ENCODE measurements at regions not wholly inside any gene's neighbourhood (a gene's known extent, or its start where the extent isn't known, plus 50 kb on each side); places are given as distances from the start of the nearest gene placed in this dataset.

GRCh38 chr12:105503619-105504018 lies 173.1 kb downstream of the C12orf75 start:
- H3K27me3 Mint-ChIP-seq (ENCODE audit: insufficient read depth, unreplicated experiment): no peaks in the 10 kb centered on the region
- intact Hi-C loops (cut with micrococcal nuclease): no loop called here
- no TSS peak for BruUV-seq (replicated peaks)

GRCh38 chr12:105504286-105504685 lies 173.8 kb downstream of the C12orf75 start:
- ChIA-PET CTCF (interaction anchor here (0.8 kb wide), 1 partner anchor 12 kb away, joined by 3 read pairs; no protein-coding TSS in a partner anchor), POLR2A (no interaction called here)
- Mint-ChIP-seq H3K36me3 (ENCODE audit: insufficient read depth, unreplicated experiment) (no peaks in the 10 kb centered on the region), H3K27ac (ENCODE audit: low read depth, unreplicated experiment) (no peak overlapping the region), H3K4me3 (ENCODE audit: unreplicated experiment) (no peak overlapping the region), H3K27me3 (ENCODE audit: insufficient read depth, unreplicated experiment) (no peaks in the 10 kb centered on the region), H3K4me1 (ENCODE audit: insufficient read depth, unreplicated experiment) (peaks cover 7% of the 10 kb centered on the region), H3K9me3 (ENCODE audit: unreplicated experiment) (no peaks in the 10 kb centered on the region)
- intact Hi-C loops (cut with micrococcal nuclease): no loop called here
- no peak for DNase-seq (ENCODE audit: unreplicated experiment)
- BruUV-seq (replicated peaks): no TSS peak
- no peak for TF ChIP-seq CTCF (IDR thresholded peaks at IDR 0.05; ENCODE audit: unreplicated experiment)

More at GRCh38 chr12:105503619-105504018, 173.1 kb downstream of the C12orf75 start:
- Mint-ChIP-seq H3K9me3 (ENCODE audit: unreplicated experiment) (no peaks in the 10 kb centered on the region), H3K36me3 (ENCODE audit: insufficient read depth, unreplicated experiment) (no peaks in the 10 kb centered on the region), H3K27ac (ENCODE audit: low read depth, unreplicated experiment) (no peak overlapping the region), H3K4me1 (ENCODE audit: insufficient read depth, unreplicated experiment) (peaks cover 7% of the 10 kb centered on the region), H3K4me3 (ENCODE audit: unreplicated experiment) (no peak overlapping the region)
- no peak for TF ChIP-seq CTCF (IDR thresholded peaks at IDR 0.05; ENCODE audit: unreplicated experiment)
- DNase-seq (ENCODE audit: unreplicated experiment): no peak
- CTCF ChIA-PET: interaction anchor here (0.8 kb wide), 1 partner anchor 11 kb away, joined by 3 read pairs; no protein-coding TSS in a partner anchor
- POLR2A ChIA-PET: no interaction called here

GRCh38 chr12:105506678-105507310 lies 176.3 kb downstream of the C12orf75 start:
- intact Hi-C loops (cut with micrococcal nuclease): no loop called here
- DNase-seq (ENCODE audit: unreplicated experiment): no peak
- Mint-ChIP-seq H3K27me3 (ENCODE audit: insufficient read depth, unreplicated experiment) (no peaks in the 10 kb centered on the region), H3K4me1 (ENCODE audit: insufficient read depth, unreplicated experiment) (peaks cover 7% of the 10 kb centered on the region), H3K27ac (ENCODE audit: low read depth, unreplicated experiment) (no peak overlapping the region), H3K36me3 (ENCODE audit: insufficient read depth, unreplicated experiment) (no peaks in the 10 kb centered on the region), H3K9me3 (ENCODE audit: unreplicated experiment) (no peaks in the 10 kb centered on the region), H3K4me3 (ENCODE audit: unreplicated experiment) (no peak overlapping the region)
- BruUV-seq (replicated peaks): no TSS peak
- CTCF ChIA-PET: no interaction called here
- TF ChIP-seq CTCF (IDR thresholded peaks at IDR 0.05; ENCODE audit: unreplicated experiment): no peak
- POLR2A ChIA-PET: interaction anchor here (1.3 kb wide), 1 partner anchor 9 kb away, joined by 3 read pairs; no protein-coding TSS in a partner anchor

- Mint-ChIP-seq H3K27ac (ENCODE audit: low read depth, unreplicated experiment) (no peak overlapping the region), H3K4me1 (ENCODE audit: insufficient read depth, unreplicated experiment) (peaks cover 7% of the 10 kb centered on the region), H3K36me3 (ENCODE audit: insufficient read depth, unreplicated experiment) (no peaks in the 10 kb centered on the region), H3K27me3 (ENCODE audit: insufficient read depth, unreplicated experiment) (no peaks in the 10 kb centered on the region), H3K9me3 (ENCODE audit: unreplicated experiment) (no peaks in the 10 kb centered on the region), H3K4me3 (ENCODE audit: unreplicated experiment) (no peak overlapping the region)
- no TSS peak for BruUV-seq (replicated peaks)
- no peak for TF ChIP-seq CTCF (IDR thresholded peaks at IDR 0.05; ENCODE audit: unreplicated experiment)
- intact Hi-C loops (cut with micrococcal nuclease): no loop called here
- POLR2A ChIA-PET: interaction anchor here (0.9 to 1.3 kb wide), 2 partner anchors 9 to 23 kb away, joined by 3 read pairs; no protein-coding TSS in a partner anchor
- CTCF ChIA-PET: no interaction called here
- no peak for DNase-seq (ENCODE audit: unreplicated experiment)
Observed at GRCh38 chr12:105507311-105508038, 177.0 kb downstream of the C12orf75 start.

All from MCF 10A (cell line).